ENCODE measurements at regions not wholly inside any gene's neighbourhood (a gene's known extent, or its start where the extent isn't known, plus 50 kb on each side); places are given as distances from the start of the nearest gene placed in this dataset.

DNA sequence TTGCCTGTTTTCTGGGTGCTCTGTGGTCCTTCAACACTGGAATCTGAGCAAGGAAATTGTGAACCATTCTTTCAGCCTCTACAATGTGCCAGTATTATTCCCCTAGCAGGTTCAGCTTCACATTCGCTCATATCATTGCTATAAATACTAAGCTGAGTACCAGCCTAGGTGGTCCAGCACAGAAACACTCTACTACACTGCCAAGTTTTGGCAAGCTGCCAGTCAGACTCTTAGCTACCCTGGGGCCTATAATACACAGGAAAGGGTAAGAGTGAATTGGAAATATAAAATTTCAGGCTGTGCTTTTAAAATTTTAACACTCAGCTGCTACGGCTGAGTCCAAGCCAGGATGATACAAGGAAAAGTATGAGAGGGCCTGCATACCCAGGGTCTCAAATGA lies 49.9 kb upstream of the PPP1R3A start:
- H3K4me3 ChIP-seq (ENCODE audit: low read depth, low read length) = no peak overlapping the region
- no peak for TF ChIP-seq CTCF (IDR thresholded peaks at IDR 0.05; ENCODE audit: insufficient read depth, low read depth, low read length)
- DNase-seq (ENCODE audit: low read depth) = no peak
